GM12865 (cell line): ENCODE measurements at regions not wholly inside any gene's neighbourhood (a gene's known extent, or its start where the extent isn't known, plus 50 kb on each side); places are given as distances from the start of the nearest gene placed in this dataset.

Source experiments
- DNase-seq: peaks from one replicate; pipeline ENCODE4 v3.0.0; 2010; ENCODE audit warnings: low read depth
- H3K4me3 ChIP-seq: 2 replicates; pipeline ENCODE4 v1.5.1; 2011; ENCODE audit warnings: mild to moderate bottlenecking, low read depth, low read length, control low read depth
- CTCF ChIP-seq: IDR thresholded peaks from 2 replicates; pipeline ENCODE4 v1.5.1; 2011; ENCODE audit warnings: low read length, control low read depth, low read depth, inconsistent platforms; ENCODE audit not compliant: insufficient read depth; ENCODE audit errors: missing control alignments

- DNase-seq: no peak
- no peak for TF ChIP-seq CTCF
- no peak overlapping the region for H3K4me3 ChIP-seq
These were observed 233.2 kb downstream of the LY86 start for GRCh38 chr6:6821639-6822261.

- no peak for DNase-seq
- no peak for TF ChIP-seq CTCF
- H3K4me3 ChIP-seq: no peak overlapping the region
These were observed 234.5 kb downstream of the LY86 start for GRCh38 chr6:6823030-6823429.

GRCh38 chr6:6823568-6824224 lies 235.2 kb downstream of the LY86 start:
- peak; percentile 35 for DNase-seq
- no peak for TF ChIP-seq CTCF
- no peak overlapping the region for H3K4me3 ChIP-seq

- DNase-seq: no peak
- no peak for TF ChIP-seq CTCF
- H3K4me3 ChIP-seq: no peak overlapping the region
These were observed 235.9 kb downstream of the LY86 start for GRCh38 chr6:6824381-6824780.

GRCh38 chr6:6825193-6825784 lies 236.8 kb downstream of the LY86 start:
- no peak for TF ChIP-seq CTCF

GRCh38 chr6:6826095-6826901 lies 237.8 kb downstream of the LY86 start:
- peak; percentile 82 for DNase-seq
- no peak for TF ChIP-seq CTCF
- H3K4me3 ChIP-seq: no peak overlapping the region

More at GRCh38 chr6:6825193-6825784, 236.8 kb downstream of the LY86 start:
- no peak for DNase-seq
- H3K4me3 ChIP-seq: no peak overlapping the region
